Islet of Langerhans (tissue), 1 donor: ENCODE measurements at regions not wholly inside any gene's neighbourhood (a gene's known extent, or its start where the extent isn't known, plus 50 kb on each side); places are given as distances from the start of the nearest gene placed in this dataset.

ENCODE experiments used
- FAIRE-seq: peaks from one replicate; lab custom pipeline; 2011; peaks lifted over from hg19 to GRCh38; lab: Jason Lieb, UNC

DNA sequence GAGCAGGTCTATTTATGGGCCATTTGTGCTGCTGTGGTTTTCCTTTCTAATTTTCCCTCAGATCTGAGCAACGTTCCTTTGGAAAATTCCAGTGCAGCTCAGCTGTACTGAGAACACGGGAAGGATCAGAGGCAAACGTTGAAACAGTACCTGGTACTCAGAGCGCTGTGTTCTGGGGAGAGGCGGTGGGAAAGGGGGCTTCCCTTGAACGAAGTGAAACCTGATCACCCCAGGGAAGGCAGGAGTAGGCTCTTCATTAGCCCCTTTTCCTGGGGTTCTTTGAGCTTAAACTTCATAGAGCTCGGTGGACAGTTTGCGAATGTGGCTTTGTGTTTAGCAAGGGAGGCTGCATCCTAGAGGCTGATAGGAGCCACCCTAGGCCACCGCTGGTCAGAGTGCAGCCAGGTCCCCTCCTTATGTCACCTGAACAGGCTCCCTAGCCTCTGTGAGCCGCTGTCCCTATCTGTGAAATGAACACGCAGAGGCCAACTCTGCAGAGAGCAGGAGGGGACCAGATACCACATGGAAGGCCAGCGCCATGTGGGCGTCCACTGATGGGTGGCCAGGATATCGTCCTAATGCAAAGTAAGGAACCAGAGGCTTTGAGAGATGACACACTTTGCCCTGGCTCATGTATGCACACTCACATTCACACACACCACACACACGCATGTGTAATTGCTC lies 1464.8 kb downstream of the BRD1 start:
- FAIRE-seq: no peak

DNA sequence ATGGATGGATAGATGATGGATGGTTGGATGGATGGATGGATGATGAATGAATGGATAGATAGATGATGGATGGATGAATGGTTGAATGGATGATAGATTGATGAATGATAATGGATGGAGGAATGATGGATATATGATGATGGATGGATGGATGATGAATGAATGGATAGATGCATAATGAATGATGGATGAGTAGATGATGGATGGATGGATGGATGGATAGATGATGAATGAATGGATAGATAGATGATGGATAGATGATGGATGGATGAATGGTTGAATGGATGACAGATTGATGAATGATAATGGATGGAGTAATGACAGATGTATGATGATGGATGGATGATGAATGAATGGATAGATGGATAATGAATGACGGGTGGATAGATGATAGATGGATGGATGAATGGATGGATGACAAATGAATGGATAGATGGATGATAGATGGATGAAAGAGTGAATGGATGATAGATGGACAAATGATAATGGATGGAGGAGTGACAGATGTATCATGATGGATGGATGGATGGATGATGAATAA lies 1466.5 kb downstream of the BRD1 start:
- FAIRE-seq: no peak

DNA sequence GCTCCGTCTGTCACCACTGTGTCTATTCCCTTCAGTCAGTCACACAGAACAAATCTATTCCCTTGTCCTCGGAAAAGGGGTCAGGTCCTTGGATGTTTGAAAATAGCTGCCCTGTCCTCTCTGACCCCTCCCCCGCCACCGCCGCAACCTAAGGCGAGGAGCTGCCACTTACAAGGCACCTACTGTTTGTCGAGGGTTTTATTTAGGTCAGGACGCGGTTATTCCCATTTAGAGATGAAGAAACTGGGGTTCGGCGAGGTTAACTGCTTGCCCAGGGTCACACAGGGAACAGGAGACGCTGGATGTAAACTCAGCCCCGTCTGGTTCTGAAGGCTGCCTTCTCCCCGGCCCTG lies 1468.1 kb downstream of the BRD1 start:
- no peak for FAIRE-seq

DNA sequence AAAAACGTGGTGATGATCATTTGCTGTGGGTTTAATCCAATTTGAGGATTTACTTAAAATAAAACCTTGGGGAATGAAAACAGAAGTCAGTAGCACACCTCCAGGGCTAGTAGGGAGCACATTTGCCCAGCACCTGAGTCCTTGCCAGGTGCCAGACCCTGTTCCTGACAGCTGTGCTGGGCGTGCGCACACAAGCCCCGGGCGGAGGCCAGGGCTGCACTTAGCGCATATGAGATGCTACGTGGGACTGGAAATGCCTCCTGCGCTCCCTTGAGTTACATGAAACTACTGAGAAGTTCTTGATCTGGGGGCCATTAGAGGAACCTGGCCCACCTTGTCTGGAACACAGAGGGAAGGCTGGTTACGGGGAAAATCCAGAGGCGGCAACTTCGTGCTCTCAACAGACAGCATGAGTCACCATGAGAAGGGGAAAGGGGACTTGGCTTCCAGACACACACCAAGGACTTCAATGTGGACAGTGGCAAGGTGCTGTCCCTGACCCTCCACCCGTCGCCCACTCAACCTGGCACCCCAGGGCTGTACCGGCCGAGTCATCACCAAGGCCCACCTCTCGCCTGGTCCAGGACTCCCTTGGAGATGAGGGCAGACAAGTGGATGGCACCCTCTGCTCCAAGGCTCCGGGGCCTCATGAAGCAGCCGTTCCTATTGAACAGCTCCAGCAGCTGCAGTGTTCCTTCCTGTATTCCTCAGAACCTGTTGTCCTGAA lies 1468.6 kb downstream of the BRD1 start:
- FAIRE-seq: no peak

DNA sequence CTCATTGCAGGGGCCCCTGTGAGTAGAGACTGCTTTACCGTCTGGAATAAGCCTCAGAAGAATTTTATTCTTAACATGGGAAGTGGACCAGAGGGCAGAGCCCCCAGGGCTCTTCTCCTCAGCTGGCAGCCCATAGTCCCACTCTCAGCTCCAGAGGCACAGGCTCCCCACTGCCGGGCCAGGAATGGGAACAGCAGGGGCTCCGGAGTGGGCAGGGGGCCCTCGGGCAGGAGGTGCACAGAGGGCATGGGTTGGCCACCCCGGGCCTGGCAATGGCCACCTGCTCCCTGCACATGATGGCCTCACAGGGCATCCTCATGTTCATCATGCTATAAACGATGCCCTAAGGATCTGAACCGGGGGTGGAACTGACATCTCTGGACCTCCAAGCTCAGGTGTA lies 1469.7 kb downstream of the BRD1 start:
- no peak for FAIRE-seq

DNA sequence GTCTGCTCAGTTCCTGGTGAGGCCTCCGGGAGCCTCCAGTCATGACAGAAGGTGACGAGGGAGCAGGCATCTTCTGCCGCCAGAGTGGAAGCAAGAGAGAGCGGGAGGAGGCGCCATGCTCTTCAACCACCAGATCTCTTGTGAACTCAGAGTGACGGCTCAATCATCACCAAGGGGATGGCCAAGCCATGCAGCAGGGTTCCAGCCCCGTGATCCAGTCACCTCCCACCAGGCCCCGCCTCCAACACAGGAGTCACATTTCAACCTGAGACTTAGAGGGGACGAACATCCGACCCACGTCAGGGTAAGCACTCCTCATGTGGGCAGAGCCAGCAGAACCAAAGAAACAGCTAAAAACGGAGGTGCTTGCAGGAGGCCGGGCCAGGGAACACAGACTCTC lies 1470.5 kb downstream of the BRD1 start:
- FAIRE-seq: no peak

DNA sequence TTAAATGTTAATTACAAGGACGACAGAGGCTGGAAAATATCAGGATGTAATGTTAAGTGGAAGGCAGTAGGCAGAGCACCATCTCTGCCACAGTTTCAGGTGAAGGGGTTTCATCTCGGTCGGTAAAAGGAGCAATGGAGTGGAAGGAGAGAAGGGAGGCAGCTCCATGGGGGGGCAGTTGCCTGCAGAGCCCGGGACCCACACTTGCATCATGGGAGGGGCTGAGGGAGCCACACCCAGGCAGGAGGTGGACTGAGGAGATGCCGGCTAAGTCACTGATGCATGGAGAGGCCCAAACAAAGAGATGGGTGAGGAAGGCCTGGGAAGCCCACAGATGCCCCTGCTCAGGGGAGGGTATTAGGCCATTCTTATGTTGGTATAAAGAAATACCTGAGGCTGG lies 1470.9 kb downstream of the BRD1 start:
- FAIRE-seq: no peak

DNA sequence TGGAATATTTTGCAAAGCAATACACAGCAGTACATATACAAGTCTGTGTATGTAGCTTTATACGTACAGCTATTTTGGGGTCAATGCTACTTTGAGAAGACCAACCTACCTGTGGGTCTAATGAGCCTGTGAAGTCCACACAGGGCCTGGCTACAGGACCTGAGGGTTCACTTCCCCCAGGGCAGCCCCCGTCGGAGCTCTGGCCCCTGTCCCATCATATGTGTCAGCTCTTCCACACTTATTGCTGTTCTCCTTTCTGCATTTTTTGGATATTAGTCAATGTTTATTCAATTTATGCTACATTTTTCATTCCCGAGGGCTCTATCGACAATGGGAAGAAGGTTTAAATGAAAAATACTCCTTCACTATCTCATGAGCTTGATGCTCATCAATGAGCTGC lies 1473.6 kb downstream of the BRD1 start:
- FAIRE-seq: no peak

DNA sequence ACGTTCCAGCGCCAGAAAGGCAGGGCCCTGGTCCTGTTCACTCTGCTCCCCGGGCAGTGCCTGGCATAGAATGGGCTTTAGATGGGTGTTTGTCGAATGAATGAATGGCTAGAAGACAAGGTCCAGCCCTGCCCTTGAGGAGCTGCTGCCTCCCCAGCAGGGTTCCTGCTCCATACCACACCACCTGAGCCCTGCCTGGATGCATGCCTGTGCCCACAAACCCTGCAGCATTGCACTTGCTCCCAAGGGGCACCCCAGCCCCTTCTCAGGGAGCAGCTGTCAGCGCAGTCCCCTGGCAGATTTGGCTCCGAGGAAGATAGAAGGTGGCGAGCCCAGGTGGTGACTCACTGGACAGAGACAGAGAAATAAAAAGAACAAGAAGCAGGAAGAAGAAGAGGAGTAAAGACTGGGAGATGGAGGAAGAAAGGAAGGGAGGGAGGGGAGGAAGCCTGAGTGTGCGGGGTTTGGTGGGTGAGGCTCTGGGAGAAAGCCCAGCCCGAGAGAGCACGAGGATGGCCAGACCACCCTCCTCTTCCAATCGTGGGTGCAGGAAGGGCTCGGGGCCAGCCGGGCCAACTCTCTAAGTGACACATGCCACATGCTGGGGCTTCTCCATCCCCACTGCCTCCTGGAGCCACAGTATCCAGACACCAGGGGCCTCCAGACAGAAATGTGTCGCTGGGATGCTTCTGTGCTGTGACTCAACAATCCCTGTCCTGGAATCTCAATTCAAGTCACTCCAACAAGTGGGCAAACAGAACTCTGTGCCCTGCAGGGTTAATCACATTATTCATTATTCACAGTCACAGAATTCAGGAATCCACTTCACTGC lies 1474.3 kb downstream of the BRD1 start:
- no peak for FAIRE-seq

DNA sequence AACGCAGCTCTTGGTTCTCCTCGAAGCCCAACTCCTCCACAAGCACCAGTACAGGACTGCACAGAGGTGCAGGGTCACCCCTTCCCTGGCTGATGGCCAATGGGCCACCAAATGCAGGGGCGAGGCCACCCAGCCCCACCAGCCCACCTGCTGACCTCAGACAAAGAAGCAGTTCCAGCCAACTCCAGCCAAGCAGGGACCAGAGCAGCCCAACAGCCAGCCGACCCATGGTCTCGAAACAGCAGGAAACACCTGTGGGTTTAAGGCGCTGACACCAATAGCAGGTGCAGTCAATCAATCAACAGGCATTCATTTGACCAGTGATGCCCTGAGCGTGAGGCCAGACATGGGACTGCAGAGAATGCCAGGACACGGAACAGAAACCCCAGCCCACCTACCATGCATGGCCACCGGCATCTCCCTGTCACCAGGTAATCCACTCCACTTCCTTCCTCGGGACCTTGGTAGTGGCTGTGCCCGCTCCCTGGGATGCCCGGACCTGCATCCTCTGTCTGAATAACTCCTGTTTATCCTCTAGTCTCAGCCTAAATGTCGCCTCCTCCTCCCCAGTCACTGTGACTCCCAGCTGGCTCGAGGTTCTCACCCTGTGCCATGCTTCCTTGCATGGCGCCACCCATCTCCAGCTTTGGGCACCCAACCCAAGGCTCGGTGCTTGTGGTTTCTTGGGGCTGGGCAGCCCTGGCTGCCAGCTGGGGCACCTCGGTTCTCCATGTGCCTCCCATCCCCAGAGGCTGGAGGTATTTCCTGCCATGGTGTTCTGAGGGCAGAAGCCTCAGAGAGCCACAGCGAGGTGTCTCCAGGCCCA lies 1475.4 kb downstream of the BRD1 start:
- FAIRE-seq: no peak

DNA sequence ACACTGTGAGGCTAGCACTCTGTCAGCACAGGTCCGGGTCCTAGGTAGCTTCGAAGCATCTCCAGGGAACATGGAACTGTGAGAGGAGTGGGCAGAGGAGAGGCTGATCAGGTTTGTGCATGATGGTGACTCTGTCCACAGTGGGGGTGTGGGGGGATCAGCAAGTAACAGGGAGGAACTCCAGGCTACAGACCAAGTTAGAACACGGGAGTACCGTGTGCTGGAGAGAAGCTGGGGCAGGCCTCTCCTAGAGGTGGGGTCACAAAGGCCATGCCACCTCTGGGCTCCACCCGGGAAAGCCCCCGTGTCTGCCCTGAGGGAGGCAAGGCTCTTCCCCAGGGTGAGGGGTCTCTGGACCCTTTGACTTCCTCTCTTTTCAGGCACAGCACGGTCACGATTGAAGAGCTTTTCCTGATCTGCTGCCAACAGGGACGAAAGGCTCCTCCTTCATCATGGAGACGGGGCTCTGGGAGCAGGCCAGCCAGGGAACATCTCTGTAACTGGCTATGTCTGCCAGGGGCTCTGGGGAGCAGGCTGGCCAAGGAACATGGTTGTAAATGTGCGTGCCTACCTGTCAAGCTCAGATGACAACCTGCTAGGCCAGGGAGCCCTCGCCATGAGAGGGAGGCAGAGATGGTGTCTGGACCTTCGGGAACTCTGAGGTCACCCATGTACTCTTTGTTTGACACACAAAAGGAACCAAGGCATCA lies 1476.1 kb downstream of the BRD1 start:
- no peak for FAIRE-seq

DNA sequence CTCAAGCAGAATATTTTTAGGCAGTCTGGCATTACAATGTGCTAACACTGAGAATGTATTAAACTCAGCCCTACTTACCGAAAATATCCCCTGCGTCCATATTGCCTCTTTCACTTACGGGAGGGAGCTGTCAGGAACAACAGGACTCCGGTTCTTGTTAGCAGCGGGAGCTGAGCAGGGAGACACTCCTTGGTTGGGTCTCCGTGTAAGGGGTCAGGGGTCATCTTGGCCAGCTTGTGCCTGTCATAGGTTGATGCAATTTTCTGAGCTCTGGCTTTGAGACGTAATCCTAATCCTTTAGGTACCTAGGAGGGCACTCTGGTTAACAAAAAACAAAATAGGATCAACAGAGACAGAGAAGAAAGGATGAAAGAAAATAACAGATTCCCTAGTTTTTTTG lies 1477.2 kb downstream of the BRD1 start:
- no peak for FAIRE-seq

DNA sequence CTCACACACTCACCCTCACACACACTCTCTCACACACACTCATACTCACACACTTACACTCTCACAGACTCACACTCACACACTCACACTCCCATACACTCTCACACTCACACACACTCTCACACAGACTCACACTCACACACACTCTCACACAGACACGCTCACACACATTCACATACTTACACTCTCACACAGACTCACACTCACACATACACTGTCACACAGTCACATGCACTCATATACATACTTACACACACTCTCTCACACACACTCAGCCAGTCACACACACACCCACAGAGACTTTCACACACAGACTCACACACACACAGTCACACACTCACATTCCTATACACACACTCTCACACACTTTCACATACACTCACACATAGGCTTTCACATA lies 1478.8 kb downstream of the BRD1 start:
- FAIRE-seq: no peak

DNA sequence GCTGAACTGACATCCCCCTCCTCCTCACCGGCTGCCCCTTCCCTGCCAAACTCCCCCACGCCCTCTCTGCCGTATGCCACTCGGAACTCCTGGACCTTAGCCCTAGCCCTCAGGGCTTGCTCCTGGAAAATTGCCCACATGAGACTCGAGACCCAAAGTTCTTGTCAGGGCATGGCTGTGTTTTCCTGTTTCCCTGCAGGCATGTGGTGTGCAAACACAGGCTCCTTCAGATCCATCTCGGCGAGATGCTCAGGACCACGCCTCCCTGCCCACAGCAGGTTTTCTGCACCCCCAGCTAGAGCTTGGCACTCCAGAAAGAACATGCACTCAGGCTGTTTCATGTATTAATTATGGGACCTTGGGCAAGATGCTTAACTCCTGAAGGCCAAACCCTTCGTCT lies 1480.4 kb downstream of the BRD1 start:
- no peak for FAIRE-seq

DNA sequence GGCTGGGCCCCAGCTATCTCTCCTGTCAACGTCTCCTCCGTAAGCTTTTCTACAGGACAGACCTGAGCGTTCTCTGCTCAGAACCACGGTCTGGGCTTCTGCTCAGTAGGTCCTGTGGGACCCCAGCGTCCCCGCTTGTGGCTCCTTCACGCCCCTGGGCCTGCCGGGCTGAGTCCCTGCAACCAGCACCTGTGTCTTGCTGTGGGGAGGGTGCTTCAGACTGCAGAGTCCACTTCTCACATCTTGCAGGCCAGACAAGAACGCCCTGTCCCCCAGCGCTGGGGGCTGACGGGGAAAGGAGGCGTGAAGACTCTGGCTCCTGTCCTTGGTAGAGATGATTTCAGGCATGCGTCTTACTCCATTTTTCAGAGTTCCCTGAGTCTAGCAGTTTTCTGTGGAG lies 1480.8 kb downstream of the BRD1 start:
- no peak for FAIRE-seq

DNA sequence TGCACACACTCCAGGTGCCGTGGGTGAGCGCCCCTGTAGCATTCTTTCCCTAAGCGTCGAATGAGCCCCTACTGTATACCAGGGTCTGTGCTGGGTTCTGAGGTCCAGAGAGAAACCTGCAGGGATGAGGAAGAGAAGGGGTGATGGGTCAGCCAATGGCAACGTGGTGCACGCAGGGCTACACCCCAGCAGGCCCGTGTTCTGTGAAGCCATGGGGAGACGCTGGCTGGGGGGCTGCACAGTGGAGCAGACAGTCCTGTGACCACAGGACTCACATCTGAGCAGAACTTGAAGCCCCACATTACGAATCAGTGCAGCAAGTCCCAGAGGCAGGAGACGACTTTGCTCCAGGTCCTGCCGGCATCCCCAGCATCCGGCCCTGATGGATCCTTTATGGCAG lies 1481.4 kb downstream of the BRD1 start:
- no peak for FAIRE-seq

DNA sequence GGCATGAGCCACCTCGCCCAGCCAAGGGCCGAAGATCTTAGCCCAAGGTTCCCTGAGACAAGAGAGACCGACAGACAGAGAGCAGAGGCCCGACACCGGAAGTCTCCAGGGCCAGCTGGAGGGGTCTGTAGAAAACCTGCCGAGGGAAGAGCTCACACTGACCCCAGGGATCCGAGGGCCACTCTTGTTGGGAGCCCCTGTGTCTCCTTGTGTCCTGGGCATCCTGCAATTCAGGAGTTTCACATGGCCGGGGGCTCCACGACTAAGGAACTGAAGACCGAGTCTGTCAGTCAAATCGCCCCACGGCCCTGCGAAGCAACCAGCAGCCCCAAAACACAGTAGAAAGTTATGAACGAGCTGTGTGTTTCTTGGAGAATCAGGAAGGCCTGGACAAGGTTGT lies 1482.0 kb downstream of the BRD1 start:
- no peak for FAIRE-seq

DNA sequence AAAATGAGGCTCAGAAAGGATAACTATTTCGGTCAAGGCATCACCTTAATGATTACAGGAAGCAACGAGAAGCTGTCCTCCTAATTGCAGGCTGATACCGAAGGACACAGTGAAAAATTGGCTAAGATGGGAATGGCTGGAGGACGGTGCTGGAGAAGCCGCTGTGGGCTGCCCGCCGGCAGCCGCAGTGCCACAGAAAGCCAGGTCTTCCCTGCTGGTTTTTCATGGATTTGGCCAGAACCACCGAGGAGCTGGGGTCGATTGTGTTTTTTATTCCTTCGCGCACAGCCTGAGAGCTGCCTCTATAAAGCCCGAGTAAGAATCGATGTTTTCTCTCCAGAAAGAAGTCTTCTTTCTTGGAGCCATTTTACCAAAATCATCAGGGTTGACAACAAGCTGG lies 1484.2 kb downstream of the BRD1 start:
- no peak for FAIRE-seq

DNA sequence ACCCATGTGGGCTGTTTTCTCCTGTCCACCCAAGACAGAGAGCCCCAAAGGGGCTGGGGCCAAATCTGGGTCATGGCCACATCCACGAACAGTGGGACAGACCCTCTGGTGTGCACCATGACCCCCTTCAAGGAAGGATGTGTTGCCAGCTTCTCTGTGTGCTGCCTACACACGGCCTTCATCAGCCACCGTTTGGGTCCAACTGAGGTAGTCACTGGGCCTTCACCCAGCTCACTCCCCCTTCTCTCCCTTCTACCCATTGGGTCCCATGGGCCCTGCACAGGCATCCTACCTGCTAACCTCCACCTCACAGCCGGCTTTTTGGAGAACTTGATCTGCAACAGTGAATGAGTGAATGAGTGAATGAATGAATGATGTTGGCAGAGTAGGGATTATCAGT lies 1484.9 kb downstream of the BRD1 start:
- no peak for FAIRE-seq

DNA sequence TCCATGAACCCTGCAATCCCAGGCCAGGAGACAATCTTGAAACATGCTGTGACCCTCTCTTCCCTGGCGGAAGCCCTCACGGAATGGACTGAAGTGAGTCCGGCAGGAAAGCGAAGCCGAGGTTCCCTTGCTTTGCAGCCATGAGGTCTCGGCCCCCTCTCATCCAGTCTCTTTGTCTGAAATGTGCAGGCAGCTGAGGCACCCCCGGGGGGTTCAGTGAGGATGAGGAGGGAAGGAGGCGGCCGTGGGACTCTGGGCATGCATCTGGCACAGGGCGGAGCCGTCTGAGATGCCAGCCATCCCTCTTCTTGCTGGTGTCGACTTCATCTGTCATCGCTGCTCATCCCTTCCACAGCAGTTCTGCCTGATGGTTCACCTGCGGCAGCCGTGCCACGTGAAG lies 1485.7 kb downstream of the BRD1 start:
- FAIRE-seq: no peak
